Hepatic stellate cell (primary cell): ENCODE measurements at regions not wholly inside any gene's neighbourhood (a gene's known extent, or its start where the extent isn't known, plus 50 kb on each side); places are given as distances from the start of the nearest gene placed in this dataset.
A peak's percentile ranks its signal among the peaks of the same experiment; 100 is the strongest.

Experiments used
- DNase-seq: peaks from one replicate; pipeline ENCODE4 v3.0.0; 2011; ENCODE audit warnings: low spot score

- DNase-seq = no peak
These were observed 173.4 kb upstream of the RUNX1 start for GRCh38 chr21:35222541-35222941.

- no peak for DNase-seq
These were observed 172.9 kb upstream of the RUNX1 start for GRCh38 chr21:35222021-35222420.

GRCh38 chr21:35220301-35220700 lies 171.2 kb upstream of the RUNX1 start:
- DNase-seq = no peak

- DNase-seq = no peak
These were observed 170.6 kb upstream of the RUNX1 start for GRCh38 chr21:35219719-35220118.

- DNase-seq = no peak
These were observed 170.2 kb upstream of the RUNX1 start for GRCh38 chr21:35219291-35219690.

- peak; percentile 57 for DNase-seq
These were observed 168.5 kb upstream of the RUNX1 start for GRCh38 chr21:35217504-35218060.

- DNase-seq = no peak
These were observed 167.9 kb upstream of the RUNX1 start for GRCh38 chr21:35216996-35217395.

GRCh38 chr21:35215870-35216269 lies 166.8 kb upstream of the RUNX1 start:
- DNase-seq = no peak

GRCh38 chr21:35212393-35213127 lies 163.5 kb upstream of the RUNX1 start:
- DNase-seq = no peak

GRCh38 chr21:35211782-35212181 lies 162.7 kb upstream of the RUNX1 start:
- no peak for DNase-seq

GRCh38 chr21:35210093-35210492 lies 161.0 kb upstream of the RUNX1 start:
- no peak for DNase-seq

GRCh38 chr21:35208810-35209517 lies 159.9 kb upstream of the RUNX1 start:
- peak; percentile 41 for DNase-seq

- no peak for DNase-seq
These were observed 159.0 kb upstream of the RUNX1 start for GRCh38 chr21:35208104-35208503.

- no peak for DNase-seq
These were observed 158.2 kb upstream of the RUNX1 start for GRCh38 chr21:35207322-35207721.

GRCh38 chr21:35206141-35207125 lies 157.3 kb upstream of the RUNX1 start:
- DNase-seq = no peak

- peak; percentile 72 for DNase-seq
These were observed 155.9 kb upstream of the RUNX1 start for GRCh38 chr21:35204850-35205541.

GRCh38 chr21:35204125-35204524 lies 155.0 kb upstream of the RUNX1 start:
- DNase-seq = no peak

- DNase-seq = no peak
These were observed 154.2 kb upstream of the RUNX1 start for GRCh38 chr21:35203093-35203977.

- DNase-seq = no peak
These were observed 153.3 kb upstream of the RUNX1 start for GRCh38 chr21:35202431-35202830.

GRCh38 chr21:35201799-35202198 lies 152.7 kb upstream of the RUNX1 start:
- DNase-seq = no peak
